Fibroblast of mammary gland (primary cell): ENCODE measurements at regions not wholly inside any gene's neighbourhood (a gene's known extent, or its start where the extent isn't known, plus 50 kb on each side); places are given as distances from the start of the nearest gene placed in this dataset.

Experiments
- DNase-seq: peaks from one replicate; pipeline ENCODE4 v3.0.0-alpha.2; 2010; ENCODE audit warnings: low read depth
- H3K4me3 ChIP-seq: 2 replicates; pipeline ENCODE4 v1.5.1; 2011; ENCODE audit warnings: low read depth, mild to moderate bottlenecking, low read length, moderate library complexity; ENCODE audit not compliant: control insufficient read depth
- TF ChIP-seq, protein P1 (sequence below): conservative IDR thresholded peaks from 2 replicates; pipeline ENCODE4 v1.5.1; 2011; ENCODE audit warnings: low read depth, low read length, inconsistent platforms; ENCODE audit not compliant: control insufficient read depth, insufficient read depth

DNA sequence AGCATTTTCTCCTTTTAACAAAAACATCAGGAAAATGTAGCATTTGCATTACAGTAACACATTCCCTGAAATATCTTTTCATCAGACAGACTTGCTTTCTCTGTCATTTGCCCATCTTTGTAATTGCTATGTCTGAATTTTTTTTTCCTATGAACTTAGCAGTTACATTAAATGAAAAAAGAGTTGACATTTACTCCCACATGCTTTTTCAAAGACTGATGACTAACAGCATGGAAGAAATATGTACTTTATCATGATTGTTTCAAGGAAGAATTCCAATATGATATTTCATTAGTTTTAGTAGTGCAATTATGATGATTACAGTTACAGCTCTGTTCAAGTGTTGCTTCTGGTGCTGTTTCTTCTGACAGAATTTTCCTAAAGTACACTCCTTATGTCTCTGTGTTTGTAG is 864.5 kb upstream of the MAN1A1 start:
- H3K4me3 ChIP-seq, result no peak overlapping the region
- TF ChIP-seq, protein P1, sequence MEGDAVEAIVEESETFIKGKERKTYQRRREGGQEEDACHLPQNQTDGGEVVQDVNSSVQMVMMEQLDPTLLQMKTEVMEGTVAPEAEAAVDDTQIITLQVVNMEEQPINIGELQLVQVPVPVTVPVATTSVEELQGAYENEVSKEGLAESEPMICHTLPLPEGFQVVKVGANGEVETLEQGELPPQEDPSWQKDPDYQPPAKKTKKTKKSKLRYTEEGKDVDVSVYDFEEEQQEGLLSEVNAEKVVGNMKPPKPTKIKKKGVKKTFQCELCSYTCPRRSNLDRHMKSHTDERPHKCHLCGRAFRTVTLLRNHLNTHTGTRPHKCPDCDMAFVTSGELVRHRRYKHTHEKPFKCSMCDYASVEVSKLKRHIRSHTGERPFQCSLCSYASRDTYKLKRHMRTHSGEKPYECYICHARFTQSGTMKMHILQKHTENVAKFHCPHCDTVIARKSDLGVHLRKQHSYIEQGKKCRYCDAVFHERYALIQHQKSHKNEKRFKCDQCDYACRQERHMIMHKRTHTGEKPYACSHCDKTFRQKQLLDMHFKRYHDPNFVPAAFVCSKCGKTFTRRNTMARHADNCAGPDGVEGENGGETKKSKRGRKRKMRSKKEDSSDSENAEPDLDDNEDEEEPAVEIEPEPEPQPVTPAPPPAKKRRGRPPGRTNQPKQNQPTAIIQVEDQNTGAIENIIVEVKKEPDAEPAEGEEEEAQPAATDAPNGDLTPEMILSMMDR, result no peak
- peak; percentile 2 for DNase-seq

- H3K4me3 ChIP-seq, result no peak overlapping the region
- TF ChIP-seq, protein P1, result no peak
- DNase-seq, result peak; percentile 71
Observed at GRCh38 chr6:120211955-120212792, 862.6 kb upstream of the MAN1A1 start.

- TF ChIP-seq, protein P1, result no peak
- peak; percentile 8 for DNase-seq
- no peak overlapping the region for H3K4me3 ChIP-seq
Observed at GRCh38 chr6:120202878-120203277, 853.3 kb upstream of the MAN1A1 start.

DNA sequence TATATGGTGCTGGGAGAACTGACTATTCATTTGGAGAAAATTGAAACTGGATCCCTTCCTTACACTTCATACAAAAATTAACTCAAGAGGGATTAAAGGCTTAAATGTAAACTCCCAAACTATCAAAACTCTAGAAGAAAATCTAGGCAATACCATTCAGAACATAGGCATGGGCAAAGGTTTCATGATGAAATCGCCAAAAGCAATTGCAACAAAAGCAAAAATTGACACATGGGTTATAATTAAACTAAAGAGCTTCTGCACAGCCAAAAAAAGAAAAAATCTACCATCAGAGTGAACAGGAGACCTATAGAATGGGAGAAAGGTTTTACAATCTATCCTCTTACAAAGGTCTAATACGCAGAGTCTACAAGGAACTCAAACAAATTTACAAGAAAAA is 851.3 kb upstream of the MAN1A1 start:
- H3K4me3 ChIP-seq, result no peak overlapping the region
- TF ChIP-seq, protein P1, result no peak
- no peak for DNase-seq

DNA sequence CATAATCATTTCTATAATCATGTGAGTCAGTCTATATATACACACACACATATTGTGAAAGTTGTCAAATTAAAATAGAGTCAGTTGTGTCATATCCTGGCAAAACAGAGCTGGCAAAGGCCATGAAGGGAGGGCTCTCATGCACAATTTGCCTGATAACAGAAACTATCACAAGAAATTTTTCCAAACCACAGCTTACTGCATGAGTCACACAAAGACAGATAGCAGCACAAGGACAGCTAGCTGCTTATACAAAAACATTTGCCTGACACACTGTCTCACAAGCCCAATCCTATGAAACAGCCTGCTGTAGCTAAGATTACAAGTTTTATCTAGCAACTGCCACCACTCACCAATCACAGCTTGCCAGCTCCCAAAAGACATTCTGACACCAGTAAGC is 848.5 kb upstream of the MAN1A1 start:
- peak; percentile 78 for DNase-seq
- TF ChIP-seq, protein P1, result no peak
- no peak overlapping the region for H3K4me3 ChIP-seq

GRCh38 chr6:120186080-120186479 is 836.5 kb upstream of the MAN1A1 start:
- H3K4me3 ChIP-seq, result no peak overlapping the region
- DNase-seq, result no peak
- TF ChIP-seq, protein P1, result no peak
